ENCODE measurements at regions not wholly inside any gene's neighbourhood (a gene's known extent, or its start where the extent isn't known, plus 50 kb on each side); places are given as distances from the start of the nearest gene placed in this dataset.

- ChIA-PET CTCF (no interaction called here), RAD21 (ENCODE audit: low non-redundant PET in 1 of 2, low total read pairs in 2 of 2, uncharacterized antibody in 2 of 2, unreplicated experiment in 2 of 2) (no interaction called here), POLR2A (no interaction called here)
- Histone ChIP-seq H3K27ac (ENCODE audit: low read depth, low read length) (no peak overlapping the region), H3K36me3 (ENCODE audit: control insufficient read depth in 1 of 2, insufficient read depth in 2 of 2, low read length in 2 of 2) (no peaks in the 10 kb centered on the region), H4K20me1 (ENCODE audit: insufficient read depth) (no peaks in the 10 kb centered on the region), H3K27me3 (ENCODE audit: insufficient read depth, low read length) (no peaks in the 10 kb centered on the region), H3K9ac (ENCODE audit: low read length) (no peak overlapping the region), H3K4me2 (ENCODE audit: low read length) (no peak overlapping the region), H3K4me1 (ENCODE audit: control insufficient read depth in 1 of 2, insufficient read depth in 2 of 2, low read length in 2 of 2) (no peaks in the 10 kb centered on the region), H3K4me3 (replicated peaks in 1 of 2; ENCODE audit: low read depth in 1 of 2, low read length in 2 of 2) (no peak overlapping the region), H3K9me3 (ENCODE audit: control insufficient read depth in 1 of 2, insufficient read depth in 1 of 2, low read depth in 1 of 2, low read length in 2 of 2) (no peaks in the 10 kb centered on the region), H3K9me2 (ENCODE audit: insufficient read depth) (no peaks in the 10 kb centered on the region), H3K79me2 (ENCODE audit: insufficient read depth, low read length) (no peaks in the 10 kb centered on the region), H2AFZ (ENCODE audit: low read depth, low read length, poor library complexity, severe bottlenecking) (no peak overlapping the region)
- TF ChIP-seq ELF1 (IDR thresholded peaks at IDR 0.05; ENCODE audit: borderline replicate concordance, low read depth) (no peak), CEBPB (IDR thresholded peaks at IDR 0.05; ENCODE audit: low read depth) (no peak), EZH2phosphoT487 (IDR thresholded peaks at IDR 0.05; ENCODE audit: borderline replicate concordance) (no peak), CBX3 (IDR thresholded peaks at IDR 0.05; ENCODE audit: low read depth) (no peak), JUND (IDR thresholded peaks at IDR 0.05) (no peak), REST (IDR thresholded peaks at IDR 0.05; ENCODE audit: low read depth) (no peak), EZH2 (IDR thresholded peaks at IDR 0.05) (no peak), YY1 (IDR thresholded peaks at IDR 0.05; ENCODE audit: extremely low read depth, insufficient replicate concordance, low read depth, low read length) (no peak), ATF3 (IDR thresholded peaks at IDR 0.05) (no peak), POLR2A (IDR thresholded peaks at IDR 0.05; ENCODE audit: borderline replicate concordance, extremely low read depth, insufficient read depth, insufficient read length) (no peak), ZNF274 (IDR thresholded peaks at IDR 0.05; ENCODE audit: low read depth, low read length) (no peak)
- intact Hi-C loops (cut with micrococcal nuclease), result no loop called here
- DNase-seq (ENCODE audit: low read depth, low spot score) (no peak), ATAC-seq (no peak)
- BruUV-seq (replicated peaks), result no TSS peak
These were observed 70.1 kb downstream of the MID1IP1 start for GRCh38 chrX:38871129-38872029.

All from HCT116 (cell line).